IMR-90 (cell line): ENCODE measurements at regions not wholly inside any gene's neighbourhood (a gene's known extent, or its start where the extent isn't known, plus 50 kb on each side); places are given as distances from the start of the nearest gene placed in this dataset.

Experiments
- ATAC-seq: fragments of 200-7000 bp; cut with Tn5 transposase; 2 replicates; pipeline ENCODE4 v1.9.1; 2020; ENCODE audit warnings: low read depth, mild to moderate bottlenecking, moderate library complexity
- BruUV-seq: library from RNA; stranded (reverse); fragments of 400-500 nt; replicated peaks from 2 replicates; lab custom pipeline; 2021; lab: Mats Ljungman, UMichigan
- CTCF ChIA-PET: fragments of 300-600 bp; formaldehyde crosslinking; extraction: SDS; loops from one replicate; lab custom pipeline; 2021; ENCODE audit warnings: antibody characterized with exemption; lab: Yijun Ruan, JAX
- POLR2A ChIA-PET: fragments of 300-600 bp; sonication (Branson Sonifier 250); formaldehyde crosslinking; loops from one replicate; lab custom pipeline; 2022; ENCODE audit warnings: antibody characterized with exemption; ENCODE audit not compliant: unreplicated experiment; lab: Charles Lee
- DNase-seq: peaks from one replicate; pipeline ENCODE4 v3.0.0; 2013
- H2AFZ ChIP-seq: replicated peaks from 2 replicates; pipeline ENCODE3; 2013; ENCODE audit warnings: low read length, mild to moderate bottlenecking; ENCODE audit not compliant: poor library complexity
- H2AK5ac ChIP-seq: 2 replicates; pipeline ENCODE4 v1.6.1; 2013; ENCODE audit warnings: low read depth, low read length, inconsistent platforms
- H2AK9ac ChIP-seq: replicated peaks from 2 replicates; pipeline ENCODE3; 2013; ENCODE audit warnings: mild to moderate bottlenecking, low read depth, low read length, moderate library complexity; ENCODE audit not compliant: poor library complexity
- H2BK120ac ChIP-seq: 2 replicates; pipeline ENCODE4 v1.6.1; 2013; ENCODE audit warnings: low read depth, low read length, inconsistent platforms
- H2BK15ac ChIP-seq: 3 replicates; pipeline ENCODE4 v1.6.1; 2013; ENCODE audit warnings: low read depth, low read length, inconsistent platforms
- H2BK20ac ChIP-seq: 2 replicates; pipeline ENCODE4 v1.6.1; 2013; ENCODE audit warnings: low read depth, mild to moderate bottlenecking, inconsistent platforms, low read length, moderate library complexity
- H2BK5ac ChIP-seq: 2 replicates; pipeline ENCODE4 v1.6.1; 2013; ENCODE audit warnings: mild to moderate bottlenecking, low read depth, low read length, inconsistent platforms; ENCODE audit not compliant: poor library complexity, severe bottlenecking
- H3K14ac ChIP-seq: replicated peaks from 2 replicates; pipeline ENCODE4 v1.6.1; 2013; ENCODE audit warnings: low read depth, low read length, inconsistent platforms
- H3K18ac ChIP-seq: 2 replicates; pipeline ENCODE4 v1.6.1; 2013; ENCODE audit warnings: low read depth, low read length, control low read depth
- H3K23ac ChIP-seq: 2 replicates; pipeline ENCODE4 v1.6.1; 2013; ENCODE audit warnings: low read depth, low read length, inconsistent platforms
- H3K27ac ChIP-seq: 2 replicates; pipeline ENCODE4 v1.5.1; 2013; ENCODE audit warnings: mild to moderate bottlenecking, control low read depth, low read length; ENCODE audit not compliant: insufficient read depth
- H3K27me3 ChIP-seq: 2 replicates; pipeline ENCODE4 v1.6.1; 2013; ENCODE audit warnings: low read length; ENCODE audit not compliant: control insufficient read depth, insufficient read depth
- H3K36me3 ChIP-seq: 2 replicates; pipeline ENCODE4 v1.6.1; 2013; ENCODE audit warnings: low read length, mixed read lengths; ENCODE audit not compliant: control insufficient read depth, insufficient read depth
- H3K4ac ChIP-seq: 2 replicates; pipeline ENCODE4 v1.6.1; 2013; ENCODE audit warnings: low read depth, low read length, inconsistent platforms
- H3K4me1 ChIP-seq: 2 replicates; pipeline ENCODE4 v1.6.1; 2013; ENCODE audit warnings: low read length, mixed read lengths; ENCODE audit not compliant: control insufficient read depth, insufficient read depth
- H3K4me2 ChIP-seq: 2 replicates; pipeline ENCODE4 v1.6.1; 2013; ENCODE audit warnings: low read depth, mild to moderate bottlenecking, control low read depth, low read length, moderate library complexity
- H3K4me3 ChIP-seq: 2 replicates; pipeline ENCODE4 v1.5.1; 2013; ENCODE audit warnings: low read depth, mild to moderate bottlenecking, control low read depth, low read length, moderate library complexity; ENCODE audit not compliant: insufficient read depth
- H3K56ac ChIP-seq: 2 replicates; pipeline ENCODE4 v1.6.1; 2013; ENCODE audit warnings: low read length, inconsistent platforms; ENCODE audit not compliant: insufficient read depth; ENCODE audit errors: extremely low read depth
- H3K79me1 ChIP-seq, 2 experiments: 2 replicates each; pipeline ENCODE4 v1.6.1; 2013; ENCODE audit warnings: low read length in 2 of 2, inconsistent platforms in 1 of 2, low read depth in 1 of 2
- H3K9ac ChIP-seq: 2 replicates; pipeline ENCODE4 v1.6.1; 2013; ENCODE audit warnings: low read depth, low read length, control low read depth
- H3K9me1 ChIP-seq: 2 replicates; pipeline ENCODE4 v1.6.1; 2013; ENCODE audit warnings: low read length, inconsistent platforms; ENCODE audit not compliant: insufficient read depth
- H3K9me3 ChIP-seq: 2 replicates; pipeline ENCODE4 v1.6.1; 2013; ENCODE audit warnings: low read length; ENCODE audit not compliant: control insufficient read depth, insufficient read depth
- H4K20me1 ChIP-seq: 2 replicates; pipeline ENCODE4 v1.6.1; 2013; ENCODE audit warnings: low read length, inconsistent platforms; ENCODE audit not compliant: insufficient read depth
- H4K5ac ChIP-seq: 2 replicates; pipeline ENCODE4 v1.6.1; 2013; ENCODE audit warnings: mild to moderate bottlenecking, low read depth, low read length, control low read depth
- H4K8ac ChIP-seq, 2 experiments: 2 replicates each; pipeline ENCODE4 v1.6.1; 2013; ENCODE audit warnings: low read depth in 2 of 2, low read length in 2 of 2, control low read depth in 1 of 2, inconsistent platforms in 1 of 2
- H4K91ac ChIP-seq: 2 replicates; pipeline ENCODE4 v1.6.1; 2013; ENCODE audit warnings: low read depth, low read length, inconsistent platforms; ENCODE audit not compliant: insufficient read depth
- BHLHE40 ChIP-seq: fragments of 150-350 bp; IDR thresholded peaks from 2 replicates; pipeline ENCODE4 v1.6.1; 2016; ENCODE audit warnings: mild to moderate bottlenecking, low read depth, low read length
- CTCF ChIP-seq: conservative IDR thresholded peaks from 2 replicates; pipeline ENCODE4 v1.5.1; 2012; ENCODE audit warnings: mild to moderate bottlenecking, low read depth, low read length, improper control_type of control experiment
- ELK1 ChIP-seq: fragments of 150-350 bp; IDR thresholded peaks from 2 replicates; pipeline ENCODE4 v1.6.1; 2016; ENCODE audit warnings: low read depth, mild to moderate bottlenecking, low read length, moderate library complexity, borderline replicate concordance
- MAFK ChIP-seq: IDR thresholded peaks from 2 replicates; pipeline ENCODE4 v1.6.1; 2012; ENCODE audit warnings: low read depth, low read length, improper control_type of control experiment
- MXI1 ChIP-seq: IDR thresholded peaks from 2 replicates; pipeline ENCODE4 v1.6.1; 2012; ENCODE audit warnings: low read depth, mild to moderate bottlenecking, low read length, moderate library complexity, borderline replicate concordance
- RAD21 ChIP-seq: IDR thresholded peaks from 2 replicates; pipeline ENCODE4 v1.6.1; 2012; ENCODE audit warnings: low read length, improper control_type of control experiment
- RCOR1 ChIP-seq: IDR thresholded peaks from 2 replicates; pipeline ENCODE4 v1.6.1; 2012; ENCODE audit warnings: mild to moderate bottlenecking, low read length, improper control_type of control experiment; ENCODE audit not compliant: insufficient replicate concordance
- RFX5 ChIP-seq: IDR thresholded peaks from 2 replicates; pipeline ENCODE4 v1.8.0; 2012; ENCODE audit warnings: low read depth, mild to moderate bottlenecking, low read length, moderate library complexity
- SMC3 ChIP-seq: fragments of 150-350 bp; IDR thresholded peaks from 2 replicates; pipeline ENCODE4 v1.6.1; 2016; ENCODE audit warnings: low read depth, mild to moderate bottlenecking, antibody characterized with exemption, low read length, moderate library complexity
- USF2 ChIP-seq: fragments of 150-350 bp; IDR thresholded peaks from 2 replicates; pipeline ENCODE4 v1.6.1; 2017; ENCODE audit warnings: mild to moderate bottlenecking, antibody characterized with exemption, low read length, low read depth
- WGBS, 2 experiments: methylation state at CpG; one replicate each; pipeline versions ENCODE4 v1.1.5 to v1.1.7; 2013; ENCODE audit warnings: missing lambda C conversion rate in 2 of 2; ENCODE audit not compliant: insufficient read length in 1 of 2; ENCODE audit errors: extremely low coverage in 2 of 2; 5-methylcytosine and 5-hydroxymethylcytosine counted together
- dilution Hi-C: fragments of 300-500 bp; cut with HindIII; formaldehyde crosslinking; loops from one replicate; pipeline ENCODE4 v1.14.3; 2018; ENCODE audit warnings: low sequenced_read_pairs; ENCODE audit not compliant: unreplicated experiment
- in situ Hi-C: fragments of 300-500 bp; cut with MboI; formaldehyde crosslinking; loops from 3 replicates; pipeline ENCODE4 v1.14.3; 2019; ENCODE audit warnings: low sequenced_read_pairs, inconsistent platforms, mixed read lengths
- intact Hi-C: fragments of 100-400 bp; cut with micrococcal nuclease; formaldehyde crosslinking; loops from 2 replicates; pipeline ENCODE4 v1.10.0; 2022

DNA sequence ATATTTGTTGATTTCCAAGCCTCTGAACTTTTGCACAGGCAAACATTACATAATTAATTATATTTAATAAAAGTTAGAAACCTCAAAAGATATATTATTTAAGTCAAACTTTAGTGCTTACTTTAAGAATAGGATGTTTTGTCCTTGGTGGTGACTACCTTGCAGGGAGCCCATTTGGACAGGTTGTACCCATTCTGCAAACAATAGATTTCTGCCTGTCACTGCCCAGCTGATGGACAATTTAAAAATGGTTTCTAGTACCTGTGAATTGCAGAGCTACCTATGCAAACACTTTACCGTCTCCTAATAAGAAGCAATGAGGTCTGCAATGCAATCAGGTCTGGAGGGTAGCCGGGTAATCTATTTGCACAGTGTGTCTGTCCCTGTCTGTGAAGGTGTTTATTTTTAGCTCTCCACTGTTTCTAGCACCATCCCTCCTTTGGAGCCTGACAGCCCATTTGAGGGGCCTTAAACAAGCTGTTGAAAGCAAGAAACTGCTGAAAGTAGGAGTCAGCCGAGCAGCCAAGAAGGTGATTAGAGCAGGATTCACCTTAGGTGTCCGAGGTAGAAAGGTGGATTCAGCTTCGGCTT, 556.2 kb upstream of the CFAP20DC start:
- H3K27me3 ChIP-seq = peaks cover 5% of the 10 kb centered on the region; the same call in 1 of the 2 replicates
- H4K8ac ChIP-seq = no peak overlapping the region
- H3K14ac ChIP-seq = no peak overlapping the region
- H2AFZ ChIP-seq = no peak overlapping the region
- no peak for TF ChIP-seq RFX5
- TF ChIP-seq CTCF = no peak
- TF ChIP-seq MAFK = no peak
- no peak for TF ChIP-seq RCOR1
- TF ChIP-seq ELK1 = no peak
- TF ChIP-seq RAD21 = no peak
- TF ChIP-seq BHLHE40 = no peak
- TF ChIP-seq SMC3 = no peak
- no peak for TF ChIP-seq USF2
- TF ChIP-seq MXI1 = no peak
- POLR2A ChIA-PET = no interaction called here
- no peaks in the 10 kb centered on the region for H3K79me1 ChIP-seq
- CTCF ChIA-PET = interaction anchor here (1.1 kb wide), 1 partner anchor 252 kb away, joined by 4 read pairs; no protein-coding TSS in a partner anchor
- 81% methylated on average over 3 of the region's 5 CpGs; no CpG with 5 or more reads in 1 of the 2 experiments for WGBS, 2 experiments
- DNase-seq (no peak), ATAC-seq (no peak)
- H4K5ac ChIP-seq = no peak overlapping the region
- H3K9me1 ChIP-seq = no peaks in the 10 kb centered on the region
- H2AK5ac ChIP-seq = no peak overlapping the region
- no peak overlapping the region for H2BK20ac ChIP-seq
- BruUV-seq = no TSS peak
- no peak overlapping the region for H2BK120ac ChIP-seq
- H3K36me3 ChIP-seq = no peaks in the 10 kb centered on the region
- no peak overlapping the region for H3K27ac ChIP-seq
- H3K23ac ChIP-seq = no peak overlapping the region
- H2BK15ac ChIP-seq = no peak overlapping the region
- H3K9me3 ChIP-seq = no peaks in the 10 kb centered on the region
- H2AK9ac ChIP-seq = no peak overlapping the region
- no peak overlapping the region for H2BK5ac ChIP-seq
- H3K9ac ChIP-seq = no peak overlapping the region
- H4K20me1 ChIP-seq = no peaks in the 10 kb centered on the region
- no peak overlapping the region for H3K4me3 ChIP-seq
- intact Hi-C loops (no loop called here), dilution Hi-C loops (no loop called here), in situ Hi-C loops (no loop called here)
- peaks cover 2% of the 10 kb centered on the region; the same call in 1 of the 2 replicates for H3K4me1 ChIP-seq
- H3K56ac ChIP-seq = no peak overlapping the region
- H3K4ac ChIP-seq = no peak overlapping the region
- H4K91ac ChIP-seq = no peak overlapping the region
- no peak overlapping the region for H3K18ac ChIP-seq
- H3K4me2 ChIP-seq = no peak overlapping the region
